Activated naive CD8-positive, alpha-beta T cell treated with anti-CD3 and anti-CD28 coated beads, Interleukin-2, amount 10 ng/mL, durations not matched to agents 7 days and 5 days (primary cell): ENCODE measurements at regions not wholly inside any gene's neighbourhood (a gene's known extent, or its start where the extent isn't known, plus 50 kb on each side); places are given as distances from the start of the nearest gene placed in this dataset.

ENCODE experiments used
- ATAC-seq: fragments of 150-1000 bp; cut with Tn5 transposase; one replicate; pipeline ENCODE4 v1.10.0; 2021; ENCODE audit warnings: low read depth, moderate library complexity
- POLR2A ChIA-PET: fragments of 350-600 bp; sonication (Branson Sonifier 250); formaldehyde crosslinking; loops from one replicate; lab custom pipeline; 2021; ENCODE audit warnings: antibody characterized with exemption; lab: Charles Lee
- DNase-seq: peaks from one replicate; pipeline ENCODE4 v3.0.0; 2021
- H3K27ac Mint-ChIP-seq: one replicate; pipeline ENCODE4 v1.8.0; 2022; ENCODE audit warnings: mild to moderate bottlenecking, mixed read lengths
- H3K27me3 Mint-ChIP-seq: one replicate; pipeline ENCODE4 v1.8.0; 2022; ENCODE audit warnings: mild to moderate bottlenecking, moderate library complexity, mixed read lengths
- H3K36me3 Mint-ChIP-seq: one replicate; pipeline ENCODE4 v1.8.0; 2021; ENCODE audit warnings: mild to moderate bottlenecking, mixed read lengths
- H3K4me1 Mint-ChIP-seq: one replicate; pipeline ENCODE4 v1.8.0; 2021; ENCODE audit warnings: mixed read lengths
- H3K4me3 Mint-ChIP-seq: one replicate; pipeline ENCODE4 v1.8.0; 2022; ENCODE audit warnings: mild to moderate bottlenecking, moderate library complexity, mixed read lengths
- H3K9me3 Mint-ChIP-seq: one replicate; pipeline ENCODE4 v1.8.0; 2021; ENCODE audit warnings: mixed read lengths

- ATAC-seq (no peak), DNase-seq (no peak)
- peaks cover 2% of the 10 kb centered on the region for H3K27me3 Mint-ChIP-seq
- H3K9me3 Mint-ChIP-seq = peaks cover 5% of the 10 kb centered on the region
- H3K36me3 Mint-ChIP-seq = peaks cover 3% of the 10 kb centered on the region
- H3K4me3 Mint-ChIP-seq = no peak overlapping the region
- peaks cover 19% of the 10 kb centered on the region for H3K4me1 Mint-ChIP-seq
- H3K27ac Mint-ChIP-seq = no peak overlapping the region
- POLR2A ChIA-PET = no interaction called here
Observed at GRCh38 chr2:8394131-8394530, 287.7 kb upstream of the ID2 start.

DNA sequence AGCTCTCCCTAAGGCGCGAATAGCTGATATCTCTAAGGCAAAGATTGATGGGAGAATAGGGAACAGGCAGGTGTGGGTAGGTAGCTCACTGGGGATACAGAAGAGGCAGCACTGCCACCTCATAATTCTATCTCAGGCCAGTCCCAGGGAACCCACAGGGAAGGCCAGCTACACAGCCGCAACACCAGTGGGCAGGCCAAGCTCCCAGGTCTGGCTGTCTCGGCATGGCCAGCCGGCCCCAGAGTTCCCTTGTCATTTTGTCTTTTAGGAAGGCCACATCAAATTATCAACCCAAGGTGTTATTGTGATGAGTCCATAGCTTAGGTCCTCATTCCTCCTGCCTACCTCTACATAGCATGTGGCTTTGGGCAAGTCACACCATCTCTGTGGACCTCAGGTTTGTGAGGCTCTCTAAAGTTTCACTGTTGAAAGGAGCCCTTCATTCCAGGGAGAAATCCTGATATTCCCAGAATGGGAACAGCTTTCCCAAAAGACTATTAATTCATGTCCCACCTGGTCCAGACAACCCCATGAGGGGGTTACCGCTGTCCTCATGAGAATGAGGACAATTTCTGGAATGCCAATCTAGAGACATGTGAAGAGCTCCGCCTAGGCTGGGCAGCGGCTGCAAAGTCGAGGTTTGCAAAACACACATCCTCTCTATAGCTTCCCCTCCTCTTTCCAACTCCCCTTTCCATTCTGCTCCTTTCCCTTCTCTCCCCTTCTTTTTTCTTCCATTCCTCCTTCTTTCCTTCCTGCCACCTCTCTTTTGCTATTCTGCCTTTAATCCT is 287.1 kb upstream of the ID2 start:
- Mint-ChIP-seq H3K9me3 (peaks cover 5% of the 10 kb centered on the region), H3K4me1 (peaks cover 16% of the 10 kb centered on the region), H3K4me3 (no peak overlapping the region), H3K27me3 (peaks cover 2% of the 10 kb centered on the region), H3K27ac (no peak overlapping the region), H3K36me3 (peaks cover 1% of the 10 kb centered on the region)
- ATAC-seq (no peak), DNase-seq (no peak)
- POLR2A ChIA-PET = interaction anchor here (1.6 kb wide), 1 partner anchor 57 kb away, joined by 5 read pairs; no protein-coding TSS in a partner anchor

- Mint-ChIP-seq H3K36me3 (peaks cover 2% of the 10 kb centered on the region), H3K27ac (no peak overlapping the region), H3K27me3 (peaks cover 2% of the 10 kb centered on the region), H3K4me3 (no peak overlapping the region), H3K4me1 (peaks cover 14% of the 10 kb centered on the region), H3K9me3 (peaks cover 5% of the 10 kb centered on the region)
- POLR2A ChIA-PET = interaction anchor here (1.6 kb wide), 1 partner anchor 58 kb away, joined by 5 read pairs; no protein-coding TSS in a partner anchor
- DNase-seq (no peak), ATAC-seq (no peak)
Observed at GRCh38 chr2:8395718-8396117, 286.1 kb upstream of the ID2 start.

- peaks cover 2% of the 10 kb centered on the region for H3K27me3 Mint-ChIP-seq
- POLR2A ChIA-PET = no interaction called here
- H3K36me3 Mint-ChIP-seq = peaks cover 5% of the 10 kb centered on the region
- H3K9me3 Mint-ChIP-seq = peaks cover 5% of the 10 kb centered on the region
- DNase-seq (no peak), ATAC-seq (no peak)
- no peak overlapping the region for H3K27ac Mint-ChIP-seq
- H3K4me1 Mint-ChIP-seq = peaks cover 18% of the 10 kb centered on the region
- H3K4me3 Mint-ChIP-seq = no peak overlapping the region
Observed at GRCh38 chr2:8398040-8398668, 283.7 kb upstream of the ID2 start.

DNA sequence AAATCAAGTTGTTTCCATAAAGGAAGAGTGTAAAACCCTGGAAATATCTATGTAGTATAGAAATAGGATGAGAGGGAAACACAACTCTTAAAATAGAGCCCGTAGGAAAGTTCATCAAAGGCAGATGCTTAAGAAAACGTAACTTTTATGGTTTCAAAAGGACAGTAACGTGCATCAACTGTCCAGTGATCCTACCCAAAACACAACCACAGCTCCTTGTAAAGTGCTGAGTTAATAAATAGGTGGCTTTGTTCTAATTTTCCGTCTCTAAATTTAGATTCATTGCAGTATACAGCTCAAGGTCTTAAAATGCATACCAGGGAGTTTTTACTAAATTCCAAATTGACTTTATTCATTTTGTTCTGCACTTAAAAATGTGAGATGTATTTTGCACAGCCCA is 282.1 kb upstream of the ID2 start:
- Mint-ChIP-seq H3K9me3 (peaks cover 5% of the 10 kb centered on the region), H3K27me3 (peaks cover 2% of the 10 kb centered on the region), H3K4me3 (no peak overlapping the region), H3K36me3 (peaks cover 5% of the 10 kb centered on the region), H3K4me1 (peaks cover 15% of the 10 kb centered on the region), H3K27ac (no peak overlapping the region)
- POLR2A ChIA-PET = no interaction called here
- no peak for ATAC-seq
- DNase-seq = no peak

- H3K4me1 Mint-ChIP-seq = peaks cover 13% of the 10 kb centered on the region
- no peak overlapping the region for H3K4me3 Mint-ChIP-seq
- ATAC-seq (no peak), DNase-seq (no peak)
- POLR2A ChIA-PET = no interaction called here
- H3K27me3 Mint-ChIP-seq = peaks cover 2% of the 10 kb centered on the region
- peaks cover 5% of the 10 kb centered on the region for H3K36me3 Mint-ChIP-seq
- H3K27ac Mint-ChIP-seq = no peak overlapping the region
- H3K9me3 Mint-ChIP-seq = peaks cover 5% of the 10 kb centered on the region
Observed at GRCh38 chr2:8400196-8400595, 281.7 kb upstream of the ID2 start.

- H3K9me3 Mint-ChIP-seq = peaks cover 5% of the 10 kb centered on the region
- no peak for ATAC-seq
Observed at GRCh38 chr2:8402222-8402621, 279.6 kb upstream of the ID2 start.

DNA sequence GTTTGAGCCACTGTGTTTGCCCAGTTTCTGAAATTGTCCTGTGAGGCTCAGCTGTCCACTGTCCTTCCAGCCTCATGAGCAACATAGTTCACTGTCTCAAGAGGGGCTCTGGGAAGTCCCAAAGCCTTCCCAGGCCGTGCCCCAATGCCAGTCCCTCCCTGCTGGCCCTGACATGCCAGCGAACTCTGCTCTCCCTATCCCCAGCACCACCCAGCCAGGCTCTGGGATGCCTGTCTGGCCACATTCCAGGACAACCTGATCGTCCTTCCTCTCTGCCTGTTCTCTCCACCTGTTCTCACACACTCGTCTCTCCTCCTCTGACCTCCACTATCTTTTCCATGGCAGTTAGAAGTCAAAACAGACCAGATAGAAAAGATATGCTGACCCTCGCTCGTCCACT is 278.0 kb upstream of the ID2 start:
- Mint-ChIP-seq H3K4me1 (peaks cover 13% of the 10 kb centered on the region), H3K27me3 (no peaks in the 10 kb centered on the region), H3K36me3 (peaks cover 5% of the 10 kb centered on the region), H3K9me3 (no peaks in the 10 kb centered on the region), H3K4me3 (no peak overlapping the region), H3K27ac (peak overlapping the region; percentile 8)
- ATAC-seq = no peak
- POLR2A ChIA-PET = no interaction called here
- no peak for DNase-seq

More at GRCh38 chr2:8402222-8402621, 279.6 kb upstream of the ID2 start:
- no peaks in the 10 kb centered on the region for H3K27me3 Mint-ChIP-seq
- peaks cover 10% of the 10 kb centered on the region for H3K4me1 Mint-ChIP-seq
- no peak overlapping the region for H3K27ac Mint-ChIP-seq
- POLR2A ChIA-PET = interaction anchor here (1.7 kb wide), 1 partner anchor 10 kb away, joined by 3 read pairs; no protein-coding TSS in a partner anchor
- no peak overlapping the region for H3K4me3 Mint-ChIP-seq
- H3K36me3 Mint-ChIP-seq = peaks cover 5% of the 10 kb centered on the region
- DNase-seq = no peak

- no peak overlapping the region for H3K4me3 Mint-ChIP-seq
- H3K4me1 Mint-ChIP-seq = peaks cover 18% of the 10 kb centered on the region
- no peaks in the 10 kb centered on the region for H3K27me3 Mint-ChIP-seq
- ATAC-seq (no peak), DNase-seq (no peak)
- H3K27ac Mint-ChIP-seq = no peak overlapping the region
- peaks cover 6% of the 10 kb centered on the region for H3K36me3 Mint-ChIP-seq
- no peaks in the 10 kb centered on the region for H3K9me3 Mint-ChIP-seq
- POLR2A ChIA-PET = no interaction called here
Observed at GRCh38 chr2:8405334-8405733, 276.5 kb upstream of the ID2 start.

DNA sequence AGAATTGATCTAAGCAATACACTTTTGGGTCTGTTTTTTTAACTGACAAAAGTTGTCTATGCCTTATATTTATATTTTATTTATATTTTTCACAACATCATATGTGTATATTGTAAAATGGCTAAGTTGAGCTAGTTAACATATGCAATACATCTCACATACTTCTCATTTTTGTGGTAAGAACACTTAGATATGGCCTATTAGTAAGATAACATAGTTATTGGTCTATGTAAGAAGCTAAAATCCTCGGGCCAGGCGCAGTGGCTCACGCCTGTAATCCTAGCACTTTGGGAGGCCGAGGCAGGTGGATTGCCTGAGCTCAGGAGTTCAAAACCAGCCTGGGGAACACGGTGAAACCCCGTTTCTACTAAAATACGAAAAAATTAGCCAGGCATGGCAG is 275.6 kb upstream of the ID2 start:
- POLR2A ChIA-PET = no interaction called here
- no peak for ATAC-seq
- peaks cover 4% of the 10 kb centered on the region for H3K36me3 Mint-ChIP-seq
- no peak for DNase-seq
- H3K4me1 Mint-ChIP-seq = peaks cover 18% of the 10 kb centered on the region
- H3K27ac Mint-ChIP-seq = no peak overlapping the region
- no peaks in the 10 kb centered on the region for H3K27me3 Mint-ChIP-seq
- H3K4me3 Mint-ChIP-seq = no peak overlapping the region
- H3K9me3 Mint-ChIP-seq = no peaks in the 10 kb centered on the region

- Mint-ChIP-seq H3K36me3 (peaks cover 4% of the 10 kb centered on the region), H3K27ac (no peak overlapping the region), H3K27me3 (no peaks in the 10 kb centered on the region), H3K4me1 (peaks cover 18% of the 10 kb centered on the region), H3K9me3 (no peaks in the 10 kb centered on the region), H3K4me3 (no peak overlapping the region)
- DNase-seq = no peak
- POLR2A ChIA-PET = no interaction called here
- no peak for ATAC-seq
Observed at GRCh38 chr2:8407332-8407731, 274.5 kb upstream of the ID2 start.

- peak overlapping the region; percentile 43 for H3K27ac Mint-ChIP-seq
- H3K4me3 Mint-ChIP-seq = no peak overlapping the region
- H3K4me1 Mint-ChIP-seq = peaks cover 12% of the 10 kb centered on the region
- no peaks in the 10 kb centered on the region for H3K9me3 Mint-ChIP-seq
- H3K27me3 Mint-ChIP-seq = no peaks in the 10 kb centered on the region
- no peak for DNase-seq
- peak; percentile 45 for ATAC-seq
- peaks cover 1% of the 10 kb centered on the region for H3K36me3 Mint-ChIP-seq
- POLR2A ChIA-PET = interaction anchor here (0.6 to 0.9 kb wide), 2 partner anchors 62 to 230 kb away, joined by 3 read pairs; no protein-coding TSS in a partner anchor
Observed at GRCh38 chr2:8408560-8409460, 273.0 kb upstream of the ID2 start.
